Tibial nerve (tissue), 4 donors: ENCODE measurements at regions not wholly inside any gene's neighbourhood (a gene's known extent, or its start where the extent isn't known, plus 50 kb on each side); places are given as distances from the start of the nearest gene placed in this dataset.

Experiments
- DNase-seq, 2 donors: peaks; one replicate each; pipeline ENCODE4 v3.0.0-alpha.2; 2019; ENCODE audit warnings: low spot score in 2 of 2
- H3K27ac ChIP-seq, 4 donors: fragments of 200-600 bp; sonication (generic) in 3 of 4; one replicate each; pipeline ENCODE4 v1.5.1; 2017 to 2019; ENCODE audit warnings: mild to moderate bottlenecking in 1 of 4
- H3K27me3 ChIP-seq, 2 donors: fragments of 200-600 bp; sonication (generic) in 1 of 2; one replicate each; pipeline versions ENCODE4 v1.5.1 to v1.6.0; 2017 to 2019
- H3K36me3 ChIP-seq, 3 donors: fragments of 200-600 bp; sonication (generic); one replicate each; pipeline ENCODE4 v1.5.1; 2018 to 2019
- H3K4me1 ChIP-seq, 4 donors: fragments of 200-600 bp; sonication (generic) in 3 of 4; one replicate each; pipeline ENCODE4 v1.5.1; 2017 to 2019
- H3K4me3 ChIP-seq, 4 donors: fragments of 200-600 bp; sonication (generic) in 3 of 4; one replicate each; pipeline ENCODE4 v1.5.1; 2017 to 2019; ENCODE audit warnings: mild to moderate bottlenecking in 1 of 4, moderate library complexity in 1 of 4
- H3K9me3 ChIP-seq, 4 donors: fragments of 200-600 bp; sonication (generic) in 3 of 4; one replicate each; pipeline ENCODE4 v1.5.1; 2017 to 2019
- EP300 ChIP-seq, 2 donors: sonication (generic); formaldehyde crosslinking; IDR thresholded peaks; one replicate each; pipeline ENCODE4 v1.6.1; 2017; ENCODE audit warnings: antibody characterized with exemption in 2 of 2, mild to moderate bottlenecking in 1 of 2
- POLR2A ChIP-seq, 2 donors: fragments of 450-650 bp; IDR thresholded peaks; one replicate each; pipeline ENCODE4 v1.6.1; 2017; ENCODE audit warnings: antibody characterized with exemption in 2 of 2, mild to moderate bottlenecking in 2 of 2, moderate library complexity in 2 of 2
- WGBS, 2 donors: methylation state at CpG; one replicate each; pipeline ENCODE4 v1.1.5; 2018; 5-methylcytosine and 5-hydroxymethylcytosine counted together
- TF ChIP-seq, protein P1 (sequence below), 5 experiments: fragments of 200-600 bp in 3 of 5; fragments of 450-650 bp in 2 of 5; sonication (generic) in 3 of 5; IDR thresholded peaks; one replicate each; pipeline ENCODE4 v1.5.1; 2016 to 2019; ENCODE audit warnings: antibody characterized with exemption in 5 of 5, mild to moderate bottlenecking in 3 of 5, moderate library complexity in 2 of 5

DNA sequence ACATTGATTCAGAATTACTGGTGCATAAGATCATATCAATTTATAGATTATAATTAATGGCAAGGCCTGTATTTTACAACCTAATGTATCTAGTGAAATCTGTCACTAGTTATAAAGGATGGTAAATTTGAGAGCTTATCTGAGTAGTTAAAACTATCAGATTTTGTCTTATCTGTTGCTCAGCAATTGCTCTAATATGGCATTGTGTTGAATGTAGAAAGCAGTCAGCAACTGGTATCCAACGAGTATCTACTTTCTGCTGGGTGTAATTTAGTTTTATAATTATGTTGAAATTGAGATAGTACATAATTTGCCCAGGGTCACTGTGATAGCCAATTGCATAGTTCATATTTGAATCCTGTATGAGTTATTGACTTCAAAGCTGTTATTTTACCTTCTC lies 1005.7 kb downstream of the CDH11 start:
- WGBS, 2 donors, result 78 to 93% methylated on average over 1 of the region's 1 CpG

DNA sequence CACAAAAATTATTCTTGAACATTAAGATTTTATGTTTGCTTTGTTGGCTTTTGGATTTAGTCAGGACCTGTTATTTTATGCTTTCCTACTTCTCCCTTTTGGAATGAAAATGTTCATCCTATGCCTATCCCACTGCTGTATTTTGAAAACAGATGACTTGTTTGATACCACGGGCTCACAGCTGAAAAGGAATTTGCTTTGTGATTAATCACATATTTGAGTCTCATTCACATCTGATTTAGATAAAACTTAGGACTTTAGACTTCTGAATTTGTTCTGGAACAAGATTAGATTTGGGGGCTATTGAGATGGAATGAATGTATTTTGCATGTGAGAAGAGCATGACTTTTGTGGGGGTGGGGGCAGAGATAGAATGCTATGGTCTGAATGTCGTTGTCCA lies 1012.6 kb downstream of the CDH11 start:
- Histone ChIP-seq H3K27ac (no peak overlapping the region), H3K27me3 (no peaks in the 10 kb centered on the region), H3K36me3 (no peaks in the 10 kb centered on the region), H3K9me3 (no peaks in the 10 kb centered on the region), H3K4me1 (no peaks in the 10 kb centered on the region), H3K4me3 (no peak overlapping the region)
- no peak for DNase-seq
- WGBS, 2 donors, result 49 to 50% methylated on average over 2 of the region's 2 CpGs
- TF ChIP-seq, protein P1, sequence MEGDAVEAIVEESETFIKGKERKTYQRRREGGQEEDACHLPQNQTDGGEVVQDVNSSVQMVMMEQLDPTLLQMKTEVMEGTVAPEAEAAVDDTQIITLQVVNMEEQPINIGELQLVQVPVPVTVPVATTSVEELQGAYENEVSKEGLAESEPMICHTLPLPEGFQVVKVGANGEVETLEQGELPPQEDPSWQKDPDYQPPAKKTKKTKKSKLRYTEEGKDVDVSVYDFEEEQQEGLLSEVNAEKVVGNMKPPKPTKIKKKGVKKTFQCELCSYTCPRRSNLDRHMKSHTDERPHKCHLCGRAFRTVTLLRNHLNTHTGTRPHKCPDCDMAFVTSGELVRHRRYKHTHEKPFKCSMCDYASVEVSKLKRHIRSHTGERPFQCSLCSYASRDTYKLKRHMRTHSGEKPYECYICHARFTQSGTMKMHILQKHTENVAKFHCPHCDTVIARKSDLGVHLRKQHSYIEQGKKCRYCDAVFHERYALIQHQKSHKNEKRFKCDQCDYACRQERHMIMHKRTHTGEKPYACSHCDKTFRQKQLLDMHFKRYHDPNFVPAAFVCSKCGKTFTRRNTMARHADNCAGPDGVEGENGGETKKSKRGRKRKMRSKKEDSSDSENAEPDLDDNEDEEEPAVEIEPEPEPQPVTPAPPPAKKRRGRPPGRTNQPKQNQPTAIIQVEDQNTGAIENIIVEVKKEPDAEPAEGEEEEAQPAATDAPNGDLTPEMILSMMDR (IDR thresholded peaks at IDR 0.05), result no peak
- TF ChIP-seq POLR2A (IDR thresholded peaks at IDR 0.05) (no peak), EP300 (IDR thresholded peaks at IDR 0.05) (no peak)

More for the DNA sequence above, 1005.7 kb downstream of the CDH11 start:
- no peak for DNase-seq
- Histone ChIP-seq H3K27ac (no peak overlapping the region), H3K9me3 (no peaks in the 10 kb centered on the region), H3K4me3 (no peak overlapping the region), H3K4me1 (no peaks in the 10 kb centered on the region), H3K36me3 (no peaks in the 10 kb centered on the region), H3K27me3 (no peaks in the 10 kb centered on the region)
- TF ChIP-seq POLR2A (IDR thresholded peaks at IDR 0.05) (no peak), EP300 (IDR thresholded peaks at IDR 0.05) (no peak)
- TF ChIP-seq, protein P1 (IDR thresholded peaks at IDR 0.05), result no peak

DNA sequence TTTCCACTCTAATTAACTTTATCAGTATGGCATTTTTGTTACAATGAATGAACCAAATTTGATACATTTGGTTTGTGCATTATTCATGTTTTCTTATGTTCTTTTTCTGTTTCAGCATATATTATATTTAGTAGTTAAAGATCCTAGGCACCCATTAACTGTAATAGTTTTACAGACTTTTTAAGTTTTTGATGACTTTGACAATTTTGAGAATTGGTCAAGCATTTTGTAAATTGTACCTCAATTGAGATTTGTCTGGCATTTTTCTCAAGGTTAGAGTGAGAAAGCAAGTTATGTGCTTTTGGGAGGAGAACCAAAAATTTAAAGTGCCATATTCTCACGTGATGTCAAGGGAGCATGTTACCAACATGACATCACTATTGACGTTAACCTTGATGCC lies 1019.2 kb downstream of the CDH11 start:
- DNase-seq, result no peak
- H3K4me3 ChIP-seq, result no peak overlapping the region
- H3K9me3 ChIP-seq, result no peaks in the 10 kb centered on the region
- H3K4me1 ChIP-seq, result no peaks in the 10 kb centered on the region
- WGBS, 2 donors, result 74 to 75% methylated on average over 2 of the region's 2 CpGs
- H3K36me3 ChIP-seq, result no peaks in the 10 kb centered on the region
- no peaks in the 10 kb centered on the region for H3K27me3 ChIP-seq
- TF ChIP-seq EP300 (IDR thresholded peaks at IDR 0.05), result no peak
- TF ChIP-seq POLR2A (IDR thresholded peaks at IDR 0.05), result no peak
- TF ChIP-seq, protein P1 (IDR thresholded peaks at IDR 0.05), result no peak
- H3K27ac ChIP-seq, result no peak overlapping the region

DNA sequence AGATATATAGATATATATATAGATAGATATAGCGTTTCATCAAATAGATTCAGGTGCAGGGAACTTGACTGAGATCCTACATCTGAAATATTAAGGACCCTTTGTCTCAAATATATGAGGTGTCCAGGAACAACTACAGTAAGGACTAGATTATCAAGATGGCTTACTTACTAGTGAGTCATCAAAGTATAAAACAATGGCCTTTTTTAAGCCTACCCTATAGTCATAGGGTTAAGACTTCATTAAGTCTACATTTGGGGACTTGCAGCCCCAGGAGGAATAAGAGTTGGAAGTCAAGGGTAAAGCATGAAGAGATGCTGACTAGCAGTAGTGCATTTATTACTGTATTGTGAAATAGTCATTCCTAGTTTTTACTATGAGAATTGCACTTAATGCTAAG lies 1023.4 kb downstream of the CDH11 start:
- Histone ChIP-seq H3K27ac (no peak overlapping the region), H3K9me3 (no peaks in the 10 kb centered on the region), H3K27me3 (no peaks in the 10 kb centered on the region), H3K4me3 (no peak overlapping the region), H3K36me3 (no peaks in the 10 kb centered on the region), H3K4me1 (no peaks in the 10 kb centered on the region)
- TF ChIP-seq EP300 (IDR thresholded peaks at IDR 0.05) (no peak), POLR2A (IDR thresholded peaks at IDR 0.05) (no peak)
- TF ChIP-seq, protein P1 (IDR thresholded peaks at IDR 0.05), result no peak
- 89 to 95% methylated on average over 1 of the region's 1 CpG for WGBS, 2 donors
- no peak for DNase-seq

DNA sequence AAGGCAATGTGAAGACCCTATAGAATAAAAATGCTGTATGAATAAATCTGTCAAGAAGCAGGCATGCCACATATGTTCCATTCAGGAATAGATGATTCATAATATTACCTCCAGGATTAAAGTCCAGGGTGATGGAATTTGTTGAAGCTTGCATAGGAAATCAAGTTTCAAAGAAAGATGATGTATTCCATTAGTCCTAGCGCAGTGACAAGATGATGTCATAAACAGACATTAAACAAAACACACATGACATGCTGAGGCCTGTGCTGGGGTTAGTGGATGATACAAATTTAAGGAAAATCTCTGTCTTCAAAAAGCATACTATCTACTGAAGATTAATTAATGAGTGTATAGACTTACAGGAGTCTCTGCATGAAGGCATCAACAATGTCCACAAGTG lies 1025.2 kb downstream of the CDH11 start:
- WGBS, 2 donors, result 94 to 100% methylated on average over 1 of the region's 1 CpG
- Histone ChIP-seq H3K4me3 (no peak overlapping the region), H3K4me1 (no peaks in the 10 kb centered on the region), H3K36me3 (no peaks in the 10 kb centered on the region), H3K9me3 (no peaks in the 10 kb centered on the region), H3K27me3 (no peaks in the 10 kb centered on the region), H3K27ac (no peak overlapping the region)
- TF ChIP-seq POLR2A (IDR thresholded peaks at IDR 0.05), result no peak
- TF ChIP-seq EP300 (IDR thresholded peaks at IDR 0.05), result no peak
- TF ChIP-seq, protein P1 (IDR thresholded peaks at IDR 0.05), result no peak
- DNase-seq, result no peak
